GM20000 (cell line): ENCODE measurements at regions not wholly inside any gene's neighbourhood (a gene's known extent, or its start where the extent isn't known, plus 50 kb on each side); places are given as distances from the start of the nearest gene placed in this dataset.

ENCODE experiments used
- DNase-seq: peaks from one replicate; pipeline ENCODE4 v3.0.0; 2012; ENCODE audit warnings: low spot score
- CTCF ChIP-seq: IDR thresholded peaks from 2 replicates; pipeline ENCODE4 v1.5.1; 2012; ENCODE audit warnings: mild to moderate bottlenecking, control low read depth; ENCODE audit errors: extremely low read depth, missing control alignments

GRCh38 chr5:152016421-152016820 is 91.8 kb upstream of the GLRA1 start:
- no peak for DNase-seq
- TF ChIP-seq CTCF: no peak

GRCh38 chr5:152007653-152008335 is 83.1 kb upstream of the GLRA1 start:
- no peak for DNase-seq
- no peak for TF ChIP-seq CTCF

GRCh38 chr5:152004095-152004494 is 79.4 kb upstream of the GLRA1 start:
- TF ChIP-seq CTCF: no peak
- no peak for DNase-seq
